ENCODE measurements at regions not wholly inside any gene's neighbourhood (a gene's known extent, or its start where the extent isn't known, plus 50 kb on each side); places are given as distances from the start of the nearest gene placed in this dataset.

GRCh38 chr9:107109324-107109723 is 173.8 kb upstream of the RAD23B start:
- TF ChIP-seq RAD21 (IDR thresholded peaks at IDR 0.05; ENCODE audit: low read length) (no peak), NFE2L2 (IDR thresholded peaks at IDR 0.05; ENCODE audit: low read depth, low read length) (no peak), MAFK (IDR thresholded peaks at IDR 0.05; ENCODE audit: low read depth, low read length) (no peak), CEBPB (IDR thresholded peaks at IDR 0.05; ENCODE audit: low read depth, low read length) (no peak)
- Histone ChIP-seq H2BK5ac (ENCODE audit: low read depth, low read length, poor library complexity, severe bottlenecking) (no peak overlapping the region), H2AK9ac (replicated peaks; ENCODE audit: low read depth, low read length, poor library complexity) (no peak overlapping the region), H3K56ac (ENCODE audit: extremely low read depth, insufficient read depth, low read length) (no peak overlapping the region), H3K36me3 (ENCODE audit: control insufficient read depth, insufficient read depth, low read length) (no peaks in the 10 kb centered on the region), H2BK120ac (ENCODE audit: low read depth, low read length) (no peak overlapping the region), H2BK20ac (ENCODE audit: low read depth, low read length) (no peak overlapping the region), H3K9me1 (ENCODE audit: insufficient read depth, low read length) (no peaks in the 10 kb centered on the region), H3K4me3 (ENCODE audit: insufficient read depth, low read depth, low read length) (no peak overlapping the region), H4K5ac (ENCODE audit: low read depth, low read length) (no peak overlapping the region), H3K9me3 (ENCODE audit: control insufficient read depth, insufficient read depth, low read length) (no peaks in the 10 kb centered on the region), H3K27me3 (ENCODE audit: control insufficient read depth, insufficient read depth, low read length) (no peaks in the 10 kb centered on the region), H3K14ac (replicated peaks; ENCODE audit: low read depth, low read length) (no peak overlapping the region), H2AFZ (replicated peaks; ENCODE audit: low read length, poor library complexity) (no peak overlapping the region), H3K4me1 (ENCODE audit: control insufficient read depth, insufficient read depth, low read length) (no peaks in the 10 kb centered on the region), H2BK15ac (ENCODE audit: low read depth, low read length) (no peak overlapping the region), H3K4ac (ENCODE audit: low read depth, low read length) (no peak overlapping the region), H2AK5ac (ENCODE audit: low read depth, low read length) (no peak overlapping the region), H4K91ac (ENCODE audit: insufficient read depth, low read depth, low read length) (no peak overlapping the region), H3K79me1 (ENCODE audit: low read depth in 1 of 2, low read length in 2 of 2) (no peaks in the 10 kb centered on the region), H3K4me2 (ENCODE audit: low read depth, low read length) (no peak overlapping the region), H3K18ac (ENCODE audit: low read depth, low read length) (no peak overlapping the region), H3K27ac (ENCODE audit: insufficient read depth, low read length) (no peak overlapping the region), H3K9ac (ENCODE audit: low read depth, low read length) (no peak overlapping the region), H3K23ac (ENCODE audit: low read depth, low read length) (no peak overlapping the region), H4K20me1 (ENCODE audit: insufficient read depth, low read length) (no peaks in the 10 kb centered on the region), H4K8ac (ENCODE audit: low read depth in 2 of 2, low read length in 2 of 2) (no peak overlapping the region)
- no peak for DNase-seq
- dilution Hi-C loops (cut with HindIII; ENCODE audit: low sequenced_read_pairs, unreplicated experiment): no loop called here
- in situ Hi-C loops (cut with MboI; ENCODE audit: low sequenced_read_pairs): no loop called here
- no TSS peak for BruUV-seq (replicated peaks)
- ChIA-PET POLR2A (ENCODE audit: unreplicated experiment) (interaction anchor here (0.5 kb wide), 1 partner anchor 1516 kb away, joined by 5 read pairs; no protein-coding TSS in a partner anchor), CTCF (no interaction called here)
- intact Hi-C loops (cut with micrococcal nuclease): no loop called here
- WGBS, 2 experiments (ENCODE audit: extremely low coverage in 2 of 2, insufficient read length in 1 of 2): 71% methylated on average over 1 of the region's 2 CpGs; no CpG with 5 or more reads in 1 of the 2 experiments
- no peak for ATAC-seq (ENCODE audit: low read depth)
